K562 (cell line): ENCODE measurements at regions not wholly inside any gene's neighbourhood (a gene's known extent, or its start where the extent isn't known, plus 50 kb on each side); places are given as distances from the start of the nearest gene placed in this dataset.

ENCODE experiments used
- ATAC-seq: fragments of 200-7000 bp; cut with Tn5 transposase; 3 replicates; pipeline ENCODE4 v1.9.1; 2020; ENCODE audit warnings: moderate library complexity
- BruUV-seq: library from RNA; stranded (reverse); fragments of 400-500 nt; replicated peaks from 2 replicates; lab custom pipeline; 2021; lab: Mats Ljungman, UMichigan
- CTCF ChIA-PET: fragments of 300-600 bp; formaldehyde crosslinking; extraction: SDS; loops from one replicate; lab custom pipeline; 2021; ENCODE audit warnings: low intra/inter-chr PET ratio; lab: Yijun Ruan, JAX
- POLR2A ChIA-PET: fragments of 300-600, 350-650 bp; sonication (Branson Sonifier 250); formaldehyde crosslinking; extraction: SDS; loops from one replicate; lab custom pipeline; 2021; ENCODE audit warnings: antibody characterized with exemption, inconsistent platforms; lab: Yijun Ruan, JAX
- DNase-seq, 4 experiments: peaks; one replicate each; pipeline versions ENCODE4 v3.0.0 to v3.0.0-alpha.2; 2011 to 2018; ENCODE audit warnings: low spot score in 3 of 4, mixed read lengths in 3 of 4; ENCODE audit errors: extremely low read depth in 1 of 4
- FAIRE-seq: peaks from 2 replicates; lab custom pipeline; 2011; peaks lifted over from hg19 to GRCh38; lab: Jason Lieb, UNC
- H2AFZ ChIP-seq: 2 replicates; pipeline ENCODE4 v1.6.0; 2011; ENCODE audit warnings: low read depth, low read length, control low read depth, inconsistent platforms
- H3K27ac ChIP-seq: fragments of 200-600 bp; 3 replicates; pipeline ENCODE4 v1.8.0; 2011; ENCODE audit warnings: low read depth, mild to moderate bottlenecking, control low read depth, inconsistent platforms, low read length, moderate library complexity, mixed read lengths; ENCODE audit errors: extremely low read depth
- H3K27me3 ChIP-seq, 2 experiments: fragments of 300-600 bp in 1 of 2; 2 replicates in 1 of 2; 3 replicates in 1 of 2; pipeline versions ENCODE4 v1.6.0 to v1.8.0; 2011; ENCODE audit warnings: inconsistent platforms in 2 of 2, low read length in 2 of 2, mild to moderate bottlenecking in 1 of 2, mixed read lengths in 1 of 2, moderate library complexity in 1 of 2; ENCODE audit not compliant: control insufficient read depth in 2 of 2, insufficient read depth in 2 of 2
- H3K36me3 ChIP-seq: fragments of 300-600 bp; 3 replicates; pipeline ENCODE4 v1.8.0; 2011; ENCODE audit warnings: mild to moderate bottlenecking, low read length, inconsistent platforms; ENCODE audit not compliant: control insufficient read depth, insufficient read depth
- H3K4me1 ChIP-seq, 2 experiments: fragments of 200-600 bp in 1 of 2; replicated peaks in 1 of 2; 2 replicates in 1 of 2; 3 replicates in 1 of 2; pipeline versions ENCODE4 v1.5.1 to v1.8.0; 2011; ENCODE audit warnings: inconsistent platforms in 2 of 2, low read length in 2 of 2, mild to moderate bottlenecking in 1 of 2, mixed read lengths in 1 of 2, moderate library complexity in 1 of 2; ENCODE audit not compliant: control insufficient read depth in 2 of 2, insufficient read depth in 2 of 2
- H3K4me2 ChIP-seq: 2 replicates; pipeline ENCODE4 v1.6.1; 2011; ENCODE audit warnings: low read length, control low read depth, inconsistent platforms, mixed read lengths; ENCODE audit not compliant: insufficient read depth
- H3K4me3 ChIP-seq: fragments of 200-600 bp; sonication (generic), shearing (Covaris generic); 2 replicates; pipeline ENCODE4 v1.5.1; 2016; ENCODE audit warnings: control low read depth, inconsistent platforms
- H3K79me2 ChIP-seq: fragments of 200-600 bp; 3 replicates; pipeline ENCODE4 v1.8.0; 2011; ENCODE audit warnings: low read length, inconsistent platforms; ENCODE audit not compliant: control insufficient read depth, insufficient read depth
- H3K9ac ChIP-seq, 2 experiments: 2 replicates each; pipeline versions ENCODE4 v1.6.0 to v1.6.1; 2011; ENCODE audit warnings: low read depth in 2 of 2, low read length in 2 of 2, control low read depth in 1 of 2, inconsistent platforms in 1 of 2, mild to moderate bottlenecking in 1 of 2, mixed read lengths in 1 of 2; ENCODE audit not compliant: insufficient read depth in 1 of 2
- H3K9me1 ChIP-seq: one replicate; pipeline ENCODE4 v1.6.0; 2011; ENCODE audit warnings: inconsistent platforms, mild to moderate bottlenecking, low read length, moderate library complexity; ENCODE audit not compliant: control insufficient read depth, insufficient read depth
- H3K9me3 ChIP-seq: replicated peaks from 2 replicates; pipeline ENCODE4 v1.5.1; 2011; ENCODE audit warnings: low read depth, low read length, inconsistent platforms; ENCODE audit not compliant: control insufficient read depth, insufficient read depth
- H4K20me1 ChIP-seq: replicated peaks from 2 replicates; pipeline ENCODE4 v1.6.1; 2011; ENCODE audit warnings: low read length, inconsistent platforms, mixed read lengths; ENCODE audit not compliant: control insufficient read depth, insufficient read depth
- CHD2 ChIP-seq: IDR thresholded peaks from 2 replicates; pipeline ENCODE4 v1.6.1; 2011; ENCODE audit warnings: low read depth, low read length
- ESRRA ChIP-seq: fragments of 450-650 bp; IDR thresholded peaks from 2 replicates; pipeline ENCODE4 v1.6.1; 2014; ENCODE audit warnings: low read depth, mild to moderate bottlenecking, moderate library complexity, borderline replicate concordance
- GTF2E2 ChIP-seq: fragments of 200-800 bp; sonication (Bioruptor generic); IDR thresholded peaks from 2 replicates; pipeline ENCODE4 v1.6.1; 2016; ENCODE audit warnings: missing genetic modification characterization, missing compliant biosample characterization
- HOXB6 ChIP-seq: fragments of 250-450 bp; sonication (Bioruptor Pico); IDR thresholded peaks from 2 replicates; pipeline ENCODE4 v1.5.1; 2022; ENCODE audit warnings: mild to moderate bottlenecking, borderline replicate concordance
- POU5F1 ChIP-seq: fragments of 150-350 bp; IDR thresholded peaks from 2 replicates; pipeline ENCODE4 v1.6.1; 2014; ENCODE audit warnings: borderline replicate concordance, low read length, low read depth, mild to moderate bottlenecking; ENCODE audit not compliant: partially characterized antibody
- SMAD2 ChIP-seq: fragments of 150-350 bp; IDR thresholded peaks from 2 replicates; pipeline ENCODE4 v1.6.1; 2014; ENCODE audit warnings: low read depth, mild to moderate bottlenecking, low read length
- TCF3 ChIP-seq: sonication (generic); formaldehyde crosslinking; IDR thresholded peaks from 2 replicates; pipeline ENCODE4 v1.4.0; 2020; ENCODE audit warnings: mild to moderate bottlenecking, missing genetic modification reagents
- TGIF2 ChIP-seq: sonication (generic); formaldehyde crosslinking; IDR thresholded peaks from 2 replicates; pipeline ENCODE4 v1.8.1; 2022; ENCODE audit warnings: mild to moderate bottlenecking, missing genetic modification reagents, moderate library complexity
- ZKSCAN1 ChIP-seq: fragments of 150-350 bp; IDR thresholded peaks from 2 replicates; pipeline ENCODE4 v1.6.1; 2016; ENCODE audit warnings: low read depth, low read length
- ZNF140 ChIP-seq: fragments of 250-450 bp; sonication (Bioruptor Pico); IDR thresholded peaks from 2 replicates; pipeline ENCODE4 v1.8.0; 2021; ENCODE audit warnings: moderate library complexity, mild to moderate bottlenecking, inconsistent platforms
- ZNF197 ChIP-seq: fragments of 200-800 bp; sonication (Bioruptor generic); IDR thresholded peaks from 2 replicates; pipeline ENCODE4 v1.6.1; 2016; ENCODE audit warnings: low read depth, missing genetic modification characterization, missing compliant biosample characterization
- ZNF436 ChIP-seq: fragments of 250-450, 450-650 bp; sonication (Bioruptor Pico); formaldehyde crosslinking; IDR thresholded peaks from 2 replicates; pipeline ENCODE4 v1.7.0; 2020; ENCODE audit warnings: mild to moderate bottlenecking
- in situ Hi-C: fragments of 300-500 bp; cut with MboI; formaldehyde crosslinking; loops from 4 replicates; pipeline ENCODE4 v1.15.0; 2018; ENCODE audit warnings: inconsistent platforms, mixed read lengths
- intact Hi-C: fragments of 100-400 bp; cut with micrococcal nuclease; formaldehyde crosslinking; loops from 2 replicates; pipeline ENCODE4 v1.14.2; 2022
- TF ChIP-seq, protein P1 (sequence below): fragments of 450-650 bp; IDR thresholded peaks from 2 replicates; pipeline ENCODE4 v1.6.1; 2016; ENCODE audit warnings: mild to moderate bottlenecking
- TF ChIP-seq, protein P2 (sequence below): fragments of 450-650 bp; IDR thresholded peaks from 2 replicates; pipeline ENCODE4 v1.6.1; 2017; ENCODE audit warnings: mild to moderate bottlenecking, moderate library complexity
- TF ChIP-seq, protein P3 (sequence below): fragments of 450-650 bp; IDR thresholded peaks from one replicate; pipeline ENCODE4 v1.6.1; 2018; ENCODE audit warnings: mild to moderate bottlenecking, moderate library complexity; ENCODE audit not compliant: partially characterized antibody
- TF ChIP-seq, protein P4 (sequence below), 2 experiments: fragments of 450-650 bp in 1 of 2; IDR thresholded peaks; 2 replicates each; pipeline ENCODE4 v1.6.1; 2011 to 2017; ENCODE audit warnings: low read depth in 2 of 2, antibody characterized with exemption in 1 of 2, borderline replicate concordance in 1 of 2, low read length in 1 of 2, mild to moderate bottlenecking in 1 of 2, mixed read lengths in 1 of 2; ENCODE audit not compliant: control insufficient read depth in 1 of 2

DNA sequence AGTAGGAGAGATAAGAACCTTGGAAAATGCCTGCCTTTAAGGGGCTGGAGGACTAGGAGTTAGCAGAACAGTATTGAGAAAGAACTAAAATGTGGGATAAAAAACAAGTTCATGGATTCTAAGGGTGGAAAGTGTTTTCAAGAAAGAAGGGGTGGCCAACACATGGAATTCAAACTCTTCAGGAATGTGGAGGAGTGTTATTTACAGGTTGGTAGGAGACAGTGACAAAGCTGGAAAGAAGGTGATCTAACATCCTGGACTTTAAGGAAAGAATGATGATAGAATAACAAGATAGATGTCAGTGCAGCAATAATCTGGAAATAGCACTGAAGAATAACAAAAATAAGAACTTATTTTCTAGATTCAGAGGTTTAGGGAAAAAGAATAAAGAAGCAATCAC, 54.0 kb upstream of the TNFRSF21 start:
- in situ Hi-C loops, result no loop called here
- Histone ChIP-seq H3K4me1 (peaks cover 0 to 17% of the 10 kb centered on the region in 2 experiments; a peak in 3 of 5 replicates), H3K9me3 (no peaks in the 10 kb centered on the region), H3K27me3 (no peaks in the 10 kb centered on the region), H3K9ac (no peak overlapping the region), H2AFZ (0 out of 2 replicates have a peak overlapping the region, but pooled peaks have one; percentile 10), H3K4me2 (no peak overlapping the region), H3K27ac (no peak overlapping the region), H3K79me2 (no peaks in the 10 kb centered on the region), H4K20me1 (no peaks in the 10 kb centered on the region), H3K9me1 (no peaks in the 10 kb centered on the region), H3K36me3 (no peaks in the 10 kb centered on the region), H3K4me3 (no peak overlapping the region)
- intact Hi-C loops, result no loop called here
- no TSS peak for BruUV-seq
- ATAC-seq, result no peak; the same call in 2 of the 3 replicates
- ChIA-PET CTCF (no interaction called here), POLR2A (interaction anchor here (1.2 kb wide), 1 partner anchor 11 kb away, joined by 3 read pairs; no protein-coding TSS in a partner anchor)
- no peak for DNase-seq
- no peak for FAIRE-seq
- TF ChIP-seq SMAD2 (no peak), ZNF436 (CRISPR knock-in tag) (no peak), ZNF197 (no peak), GTF2E2 (tag) (no peak), ESRRA (no peak), CHD2 (no peak), TGIF2 (CRISPR knock-in tag) (no peak), ZKSCAN1 (no peak), HOXB6 (CRISPR knock-in tag) (no peak), TCF3 (CRISPR knock-in tag) (no peak), POU5F1 (no peak), ZNF140 (CRISPR knock-in tag) (no peak)
- TF ChIP-seq, protein P1, sequence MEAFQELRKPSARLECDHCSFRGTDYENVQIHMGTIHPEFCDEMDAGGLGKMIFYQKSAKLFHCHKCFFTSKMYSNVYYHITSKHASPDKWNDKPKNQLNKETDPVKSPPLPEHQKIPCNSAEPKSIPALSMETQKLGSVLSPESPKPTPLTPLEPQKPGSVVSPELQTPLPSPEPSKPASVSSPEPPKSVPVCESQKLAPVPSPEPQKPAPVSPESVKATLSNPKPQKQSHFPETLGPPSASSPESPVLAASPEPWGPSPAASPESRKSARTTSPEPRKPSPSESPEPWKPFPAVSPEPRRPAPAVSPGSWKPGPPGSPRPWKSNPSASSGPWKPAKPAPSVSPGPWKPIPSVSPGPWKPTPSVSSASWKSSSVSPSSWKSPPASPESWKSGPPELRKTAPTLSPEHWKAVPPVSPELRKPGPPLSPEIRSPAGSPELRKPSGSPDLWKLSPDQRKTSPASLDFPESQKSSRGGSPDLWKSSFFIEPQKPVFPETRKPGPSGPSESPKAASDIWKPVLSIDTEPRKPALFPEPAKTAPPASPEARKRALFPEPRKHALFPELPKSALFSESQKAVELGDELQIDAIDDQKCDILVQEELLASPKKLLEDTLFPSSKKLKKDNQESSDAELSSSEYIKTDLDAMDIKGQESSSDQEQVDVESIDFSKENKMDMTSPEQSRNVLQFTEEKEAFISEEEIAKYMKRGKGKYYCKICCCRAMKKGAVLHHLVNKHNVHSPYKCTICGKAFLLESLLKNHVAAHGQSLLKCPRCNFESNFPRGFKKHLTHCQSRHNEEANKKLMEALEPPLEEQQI, result no peak
- TF ChIP-seq, protein P2, sequence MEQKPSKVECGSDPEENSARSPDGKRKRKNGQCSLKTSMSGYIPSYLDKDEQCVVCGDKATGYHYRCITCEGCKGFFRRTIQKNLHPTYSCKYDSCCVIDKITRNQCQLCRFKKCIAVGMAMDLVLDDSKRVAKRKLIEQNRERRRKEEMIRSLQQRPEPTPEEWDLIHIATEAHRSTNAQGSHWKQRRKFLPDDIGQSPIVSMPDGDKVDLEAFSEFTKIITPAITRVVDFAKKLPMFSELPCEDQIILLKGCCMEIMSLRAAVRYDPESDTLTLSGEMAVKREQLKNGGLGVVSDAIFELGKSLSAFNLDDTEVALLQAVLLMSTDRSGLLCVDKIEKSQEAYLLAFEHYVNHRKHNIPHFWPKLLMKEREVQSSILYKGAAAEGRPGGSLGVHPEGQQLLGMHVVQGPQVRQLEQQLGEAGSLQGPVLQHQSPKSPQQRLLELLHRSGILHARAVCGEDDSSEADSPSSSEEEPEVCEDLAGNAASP, result no peak
- TF ChIP-seq, protein P3, sequence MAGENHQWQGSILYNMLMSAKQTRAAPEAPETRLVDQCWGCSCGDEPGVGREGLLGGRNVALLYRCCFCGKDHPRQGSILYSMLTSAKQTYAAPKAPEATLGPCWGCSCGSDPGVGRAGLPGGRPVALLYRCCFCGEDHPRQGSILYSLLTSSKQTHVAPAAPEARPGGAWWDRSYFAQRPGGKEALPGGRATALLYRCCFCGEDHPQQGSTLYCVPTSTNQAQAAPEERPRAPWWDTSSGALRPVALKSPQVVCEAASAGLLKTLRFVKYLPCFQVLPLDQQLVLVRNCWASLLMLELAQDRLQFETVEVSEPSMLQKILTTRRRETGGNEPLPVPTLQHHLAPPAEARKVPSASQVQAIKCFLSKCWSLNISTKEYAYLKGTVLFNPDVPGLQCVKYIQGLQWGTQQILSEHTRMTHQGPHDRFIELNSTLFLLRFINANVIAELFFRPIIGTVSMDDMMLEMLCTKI, result no peak
- TF ChIP-seq, protein P4, sequence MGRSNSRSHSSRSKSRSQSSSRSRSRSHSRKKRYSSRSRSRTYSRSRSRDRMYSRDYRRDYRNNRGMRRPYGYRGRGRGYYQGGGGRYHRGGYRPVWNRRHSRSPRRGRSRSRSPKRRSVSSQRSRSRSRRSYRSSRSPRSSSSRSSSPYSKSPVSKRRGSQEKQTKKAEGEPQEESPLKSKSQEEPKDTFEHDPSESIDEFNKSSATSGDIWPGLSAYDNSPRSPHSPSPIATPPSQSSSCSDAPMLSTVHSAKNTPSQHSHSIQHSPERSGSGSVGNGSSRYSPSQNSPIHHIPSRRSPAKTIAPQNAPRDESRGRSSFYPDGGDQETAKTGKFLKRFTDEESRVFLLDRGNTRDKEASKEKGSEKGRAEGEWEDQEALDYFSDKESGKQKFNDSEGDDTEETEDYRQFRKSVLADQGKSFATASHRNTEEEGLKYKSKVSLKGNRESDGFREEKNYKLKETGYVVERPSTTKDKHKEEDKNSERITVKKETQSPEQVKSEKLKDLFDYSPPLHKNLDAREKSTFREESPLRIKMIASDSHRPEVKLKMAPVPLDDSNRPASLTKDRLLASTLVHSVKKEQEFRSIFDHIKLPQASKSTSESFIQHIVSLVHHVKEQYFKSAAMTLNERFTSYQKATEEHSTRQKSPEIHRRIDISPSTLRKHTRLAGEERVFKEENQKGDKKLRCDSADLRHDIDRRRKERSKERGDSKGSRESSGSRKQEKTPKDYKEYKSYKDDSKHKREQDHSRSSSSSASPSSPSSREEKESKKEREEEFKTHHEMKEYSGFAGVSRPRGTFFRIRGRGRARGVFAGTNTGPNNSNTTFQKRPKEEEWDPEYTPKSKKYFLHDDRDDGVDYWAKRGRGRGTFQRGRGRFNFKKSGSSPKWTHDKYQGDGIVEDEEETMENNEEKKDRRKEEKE (IDR thresholded peaks at IDR 0.05; ENCODE audit: borderline replicate concordance in 1 of 2, control insufficient read depth in 1 of 2, low read depth in 2 of 2, low read length in 1 of 2), result no peak
